Activated CD4-positive, alpha-beta T cell treated with anti-CD3 and anti-CD28 coated beads for 24 hours (primary cell): ENCODE measurements at regions not wholly inside any gene's neighbourhood (a gene's known extent, or its start where the extent isn't known, plus 50 kb on each side); places are given as distances from the start of the nearest gene placed in this dataset.
"Not testable (repeated sequence)": the region's sequence is repeated elsewhere in the genome, so short reads cannot be mapped to it uniquely, and the experiment has no call there.

Source experiments
- DNase-seq, 2 donors: peaks; one replicate each; pipeline ENCODE4 v3.0.0-alpha.2; 2020; ENCODE audit warnings: low read depth in 2 of 2

DNA sequence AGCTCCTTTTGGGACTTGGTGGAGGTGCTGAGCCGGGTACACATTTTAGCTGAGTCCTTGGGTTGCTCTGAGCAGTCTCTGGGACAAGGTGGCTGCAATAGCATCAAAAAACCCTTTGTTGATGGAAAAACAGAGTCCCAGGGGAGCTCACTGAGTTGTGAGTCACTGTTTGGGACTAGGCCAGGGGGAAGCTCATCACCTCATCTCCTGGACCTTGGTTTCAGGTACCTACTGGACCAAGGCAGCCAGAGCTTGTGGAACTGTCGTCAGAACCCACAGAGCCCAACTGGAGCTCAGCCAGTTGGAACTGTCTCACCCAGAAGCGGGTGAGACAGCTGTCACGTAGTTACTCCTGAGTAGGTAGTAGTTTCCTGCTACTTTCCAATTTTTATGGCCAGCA is 146.7 kb downstream of the HLX start:
- no peak for DNase-seq

DNA sequence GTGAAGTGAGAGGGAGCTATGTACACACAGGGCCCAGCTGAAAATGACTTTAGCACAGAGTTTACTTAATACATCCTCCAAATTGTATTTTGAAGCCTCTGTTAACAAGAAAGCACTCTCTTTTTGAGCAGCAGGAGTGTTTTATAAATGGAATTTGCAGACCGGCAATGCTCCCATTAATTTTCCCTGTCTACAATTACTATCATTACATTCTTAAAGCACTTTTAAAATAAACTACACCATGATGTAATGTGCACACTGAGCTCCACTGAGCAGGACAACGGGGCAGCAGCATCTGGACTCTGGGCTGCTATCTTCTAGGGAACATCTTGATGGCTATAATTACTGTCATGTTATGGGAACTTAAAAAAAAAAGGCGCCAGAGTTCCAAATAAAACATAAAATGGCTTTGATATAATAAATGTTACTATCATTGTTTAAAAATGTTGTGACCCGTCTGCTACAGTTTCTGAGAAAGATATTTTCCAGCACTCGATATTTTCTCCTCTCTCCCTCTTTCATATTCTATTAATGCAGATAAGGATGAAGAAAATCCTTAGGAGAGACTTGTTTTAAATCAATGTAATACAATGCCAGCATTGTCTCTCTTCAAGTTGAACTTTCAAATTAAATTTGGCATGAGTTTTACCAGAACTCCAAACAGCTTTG is 150.9 kb downstream of the HLX start:
- no peak for DNase-seq

DNA sequence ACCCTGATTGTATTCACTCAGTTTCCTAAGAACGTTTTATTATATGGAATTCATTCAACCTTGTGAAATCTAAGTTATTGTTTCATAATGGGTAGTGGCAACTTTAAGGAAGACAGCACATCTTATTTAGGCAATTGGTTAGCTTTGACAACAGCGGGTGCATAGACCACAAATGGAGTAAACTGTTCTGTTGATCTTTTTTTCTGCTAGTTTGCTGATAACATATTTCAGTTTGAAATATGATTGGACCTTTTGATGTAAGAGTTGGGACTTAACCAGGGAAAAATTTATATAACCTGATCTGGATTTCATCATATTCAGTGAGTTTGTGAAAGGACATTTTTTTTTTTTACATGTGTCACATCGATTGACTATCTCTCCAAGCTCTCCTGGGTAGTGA is 151.7 kb downstream of the HLX start:
- DNase-seq: no peak

DNA sequence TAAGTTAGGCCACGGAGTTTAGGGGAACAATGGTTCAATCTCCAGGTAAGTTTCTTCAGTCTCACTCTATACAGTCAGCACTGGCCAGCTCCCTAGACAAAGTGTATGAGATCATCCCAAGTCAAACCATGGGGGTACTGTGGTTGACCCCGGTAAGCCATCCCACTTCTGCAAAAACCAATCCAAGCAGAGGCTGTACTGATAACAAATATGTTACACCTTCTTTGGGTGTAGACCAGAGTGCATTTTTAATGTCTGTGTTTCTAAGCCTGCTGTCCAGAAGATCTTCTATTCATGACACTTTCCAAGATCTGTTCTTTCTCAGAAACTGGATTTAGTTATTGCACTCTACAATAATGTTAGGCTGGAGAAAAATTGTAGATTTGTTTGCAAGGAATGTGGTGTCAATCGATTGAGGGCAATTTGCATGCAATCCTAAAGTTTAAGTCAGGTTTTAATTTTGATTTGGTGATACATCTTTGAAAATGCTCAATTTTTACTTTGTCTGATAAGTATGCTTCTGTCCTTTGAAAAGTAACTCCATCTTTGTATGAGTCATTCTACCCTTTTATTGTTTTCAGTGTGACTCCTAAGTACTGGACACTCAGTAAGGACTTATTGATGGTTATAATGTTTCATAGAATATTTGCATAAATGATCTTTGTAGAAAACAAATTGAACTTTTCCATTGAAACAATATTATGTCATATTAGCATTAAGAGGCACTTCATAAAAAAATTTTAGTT is 152.4 kb downstream of the HLX start:
- no peak for DNase-seq

DNA sequence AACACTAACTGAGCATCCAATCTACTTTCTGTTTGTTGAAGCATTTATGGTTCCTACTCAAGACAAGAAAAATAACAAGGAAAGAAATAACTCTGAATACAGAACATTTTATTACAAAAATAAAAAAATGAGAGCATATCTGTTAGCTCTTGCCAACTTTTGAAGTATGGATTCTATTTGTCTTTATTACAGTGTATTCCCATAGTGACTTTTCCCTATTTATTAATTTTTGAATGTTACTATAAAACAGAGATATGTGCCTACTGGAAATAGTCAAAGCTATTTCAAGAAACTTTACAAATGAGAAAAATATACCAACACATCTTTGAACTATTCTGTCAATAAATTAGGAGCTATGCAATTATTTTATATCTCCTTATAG is 153.0 kb downstream of the HLX start:
- no peak for DNase-seq

DNA sequence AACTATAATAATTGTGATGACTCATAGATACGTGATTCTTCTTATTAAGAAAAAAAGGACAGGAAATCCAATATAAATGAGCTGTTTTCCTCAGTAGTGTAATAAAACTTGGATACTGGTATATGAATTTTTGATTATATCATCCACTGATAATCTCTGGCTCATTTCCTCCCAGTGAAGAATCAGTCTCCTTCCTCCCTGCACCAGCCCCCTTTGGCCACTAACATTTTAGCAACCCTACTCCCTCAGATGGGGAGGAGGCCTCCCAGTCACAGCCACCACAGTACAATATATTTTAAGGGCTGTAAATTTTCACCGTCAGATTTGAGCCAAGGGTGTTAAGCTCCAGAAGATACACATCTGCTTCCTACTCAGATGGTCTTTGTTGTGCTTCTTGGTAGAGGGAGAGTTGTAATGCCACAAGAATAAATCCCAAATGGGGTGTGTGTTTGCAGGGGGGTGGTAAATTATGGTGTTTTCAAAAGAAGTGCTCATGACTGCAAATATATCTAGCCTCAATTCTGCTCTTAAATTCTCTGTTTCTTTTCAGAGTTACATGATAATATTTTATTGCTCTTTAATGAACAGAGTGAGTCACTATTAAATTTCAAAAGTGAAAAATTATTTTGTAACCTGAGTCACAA is 153.5 kb downstream of the HLX start:
- no peak for DNase-seq

DNA sequence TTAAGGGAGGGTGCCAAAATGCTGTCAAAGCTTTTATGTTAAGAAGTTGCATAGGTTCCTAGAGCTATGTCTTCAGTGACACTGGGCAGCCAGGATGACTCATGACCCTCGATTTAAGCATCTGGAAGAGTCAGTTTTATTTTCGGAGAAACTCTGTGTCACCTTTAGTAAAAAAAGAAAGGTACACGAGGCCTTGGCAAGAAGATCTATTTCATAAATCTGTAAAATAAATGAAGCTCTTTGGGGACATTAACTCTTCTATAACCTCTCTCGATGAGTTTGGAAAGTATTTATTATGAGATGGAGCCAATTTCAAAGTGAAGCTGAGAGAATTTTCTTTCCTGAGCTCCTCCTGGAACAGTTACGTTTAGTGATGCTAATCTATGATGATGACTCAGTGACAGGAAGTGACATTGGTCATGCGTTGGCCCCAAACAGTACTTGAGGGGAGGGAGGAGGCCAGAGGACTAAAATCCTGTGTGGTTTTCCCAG is 156.5 kb downstream of the HLX start:
- DNase-seq: no peak

DNA sequence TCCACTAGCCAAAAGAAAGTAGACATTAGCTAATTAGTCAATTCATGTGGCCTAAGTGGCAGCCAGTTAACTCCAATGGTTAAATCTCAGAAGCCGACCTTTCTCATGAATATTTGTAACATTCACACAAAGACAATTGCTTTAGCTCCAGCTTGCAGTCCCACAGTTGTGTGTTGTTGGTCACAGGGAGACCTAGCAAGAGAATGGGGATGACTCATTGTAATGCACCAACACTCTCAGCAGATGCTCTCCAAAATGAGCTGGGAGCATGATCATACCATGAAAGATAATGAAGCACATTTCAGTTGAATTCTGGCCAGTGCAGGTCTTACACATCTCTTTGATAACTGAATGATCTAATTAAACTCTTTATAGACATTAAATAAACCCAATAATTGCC is 160.4 kb downstream of the HLX start:
- no peak for DNase-seq

DNA sequence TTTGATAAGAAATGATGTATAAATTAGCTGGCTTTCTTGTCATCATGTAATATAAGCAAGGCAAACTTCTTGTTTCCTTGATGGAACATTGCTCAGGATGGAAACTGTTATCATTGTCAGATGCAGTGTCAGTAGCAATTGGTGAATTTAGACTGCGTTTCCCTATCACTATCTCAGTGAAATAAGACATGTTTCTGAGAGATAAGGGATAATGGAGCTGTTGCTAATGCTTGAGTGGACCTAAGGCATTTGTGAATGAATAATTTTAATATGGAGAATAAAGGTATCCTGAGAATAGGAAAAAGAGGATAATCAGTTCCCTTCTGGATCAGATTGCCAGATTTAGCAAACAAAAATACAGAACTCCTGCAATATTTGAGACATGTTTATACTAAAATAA is 160.9 kb downstream of the HLX start:
- DNase-seq: no peak

DNA sequence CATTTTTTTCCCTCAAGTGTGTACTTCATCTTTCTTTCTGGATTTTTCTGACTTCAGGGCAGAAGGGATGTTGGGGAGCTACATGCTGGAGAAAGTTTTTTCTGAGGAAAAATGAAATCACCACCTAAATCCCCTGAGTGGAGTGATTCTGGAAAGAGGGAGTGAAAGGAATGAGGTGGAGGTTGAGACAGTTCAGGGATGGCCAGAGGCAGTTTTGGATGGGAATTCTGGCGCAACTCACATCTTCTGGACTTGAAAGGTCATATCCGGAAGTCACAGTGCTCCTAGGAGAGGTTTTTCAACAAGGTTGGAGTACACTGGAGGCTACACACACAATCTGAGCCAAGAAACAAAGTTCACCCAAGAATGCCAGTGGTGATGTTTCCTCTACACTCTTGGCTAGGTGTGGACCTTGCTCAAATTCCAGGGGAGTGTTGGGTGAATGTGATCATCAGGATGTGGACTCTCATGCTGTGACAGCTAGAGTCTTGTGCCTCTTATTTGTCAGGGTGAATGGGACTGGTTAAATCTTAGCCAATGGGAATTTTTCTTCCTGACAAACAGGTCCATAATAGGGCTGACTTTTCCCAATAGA is 161.5 kb downstream of the HLX start:
- DNase-seq: no peak

DNA sequence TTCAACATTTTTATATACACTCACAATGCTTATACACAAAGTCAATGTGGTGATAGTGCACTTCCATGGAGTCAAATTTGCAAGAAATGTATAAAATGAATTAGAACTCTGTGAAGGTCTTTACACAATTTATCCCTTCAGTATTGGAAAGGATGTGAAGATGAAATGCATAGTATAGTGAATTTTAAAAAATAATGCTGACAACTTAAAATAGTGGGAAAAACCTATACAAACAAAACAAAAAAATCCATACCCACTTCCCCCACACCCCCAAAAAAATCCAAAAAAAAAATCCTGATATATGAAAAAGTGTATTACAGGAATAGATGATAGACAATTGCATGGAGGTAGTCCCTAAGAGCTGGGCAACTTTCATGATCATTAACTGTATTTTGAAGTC is 165.3 kb downstream of the HLX start:
- DNase-seq: no peak

DNA sequence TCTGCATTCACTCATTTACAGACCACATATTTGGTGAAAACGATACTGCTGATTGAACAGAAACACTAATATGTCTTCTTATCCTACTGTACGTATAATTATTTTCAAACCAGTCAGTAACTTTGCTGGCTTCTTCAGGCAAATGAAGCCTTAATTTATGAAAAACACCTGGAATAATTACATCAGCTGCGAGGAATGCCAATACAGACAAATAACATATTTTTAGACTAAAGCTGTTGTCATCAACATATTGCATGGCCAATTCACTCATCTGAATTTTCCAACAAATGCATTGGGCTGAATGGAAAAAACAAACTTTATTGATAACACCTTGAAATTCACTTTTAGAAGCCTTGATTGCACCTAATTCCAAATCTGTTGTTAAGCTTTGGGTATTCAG is 165.9 kb downstream of the HLX start:
- no peak for DNase-seq

DNA sequence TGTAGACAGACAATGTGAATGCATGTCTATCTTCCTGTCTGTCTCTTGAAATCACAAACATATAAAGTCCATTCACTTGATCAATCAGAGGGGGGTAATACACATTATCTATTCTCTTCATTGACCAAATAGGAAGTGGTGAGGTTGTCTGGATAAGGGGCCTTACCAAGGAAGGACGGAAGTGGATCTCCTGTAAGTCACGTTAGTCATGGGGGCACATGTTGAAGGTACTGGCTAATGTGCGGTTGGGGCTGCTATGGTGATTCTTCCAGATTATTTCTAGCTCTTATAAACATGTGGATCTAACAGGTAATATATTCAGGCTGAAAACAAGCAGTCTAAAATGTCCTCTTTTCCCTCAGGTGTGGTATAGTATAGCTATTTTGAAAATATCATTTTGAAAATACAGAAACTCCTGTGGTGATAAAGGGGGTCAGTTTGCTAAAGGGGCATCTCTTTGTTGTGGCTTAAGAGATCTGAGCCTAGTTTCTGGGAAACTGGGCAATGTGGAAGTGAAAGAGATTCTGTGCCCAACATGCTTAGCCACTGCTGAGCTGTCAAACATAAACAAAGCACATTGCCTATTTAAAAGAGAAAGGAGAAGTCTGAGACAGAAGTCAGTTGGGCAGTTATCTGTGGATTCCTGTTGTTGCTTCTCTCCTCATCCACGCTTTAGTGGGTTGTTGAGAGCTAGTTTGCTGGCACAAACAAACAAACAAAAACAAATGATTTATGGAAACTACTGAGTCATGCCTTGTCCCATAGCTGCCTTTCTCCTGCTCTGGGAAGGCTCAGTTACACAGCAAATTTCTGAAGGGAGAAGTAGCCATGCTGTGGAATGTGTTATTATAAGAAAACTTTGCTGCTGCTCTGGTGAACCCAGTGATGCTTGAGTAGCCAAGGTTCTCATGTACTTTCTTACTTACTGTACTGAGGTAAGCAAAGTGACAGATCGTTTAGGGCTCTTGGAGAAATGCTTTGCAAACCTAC is 166.9 kb downstream of the HLX start:
- DNase-seq: no peak

DNA sequence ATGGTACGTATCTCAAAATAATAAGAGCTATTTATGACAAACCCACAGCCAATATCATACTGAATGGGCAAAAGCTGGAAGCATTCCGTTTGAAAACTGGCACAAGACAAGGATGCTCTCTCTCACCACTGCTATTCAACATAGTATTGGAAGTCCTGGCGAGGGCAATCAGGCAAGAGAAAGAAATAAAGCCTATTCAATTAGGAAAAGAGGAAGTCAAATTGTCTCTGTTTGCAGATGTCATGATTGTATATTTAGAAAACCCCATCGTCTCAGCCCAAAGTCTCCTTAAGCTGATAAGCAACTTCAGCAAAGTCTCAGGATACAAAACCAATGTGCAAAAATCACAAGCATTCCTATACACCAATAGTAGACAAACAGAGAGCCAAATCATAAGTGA is 172.1 kb downstream of the HLX start:
- not testable (repeated sequence) for DNase-seq

DNA sequence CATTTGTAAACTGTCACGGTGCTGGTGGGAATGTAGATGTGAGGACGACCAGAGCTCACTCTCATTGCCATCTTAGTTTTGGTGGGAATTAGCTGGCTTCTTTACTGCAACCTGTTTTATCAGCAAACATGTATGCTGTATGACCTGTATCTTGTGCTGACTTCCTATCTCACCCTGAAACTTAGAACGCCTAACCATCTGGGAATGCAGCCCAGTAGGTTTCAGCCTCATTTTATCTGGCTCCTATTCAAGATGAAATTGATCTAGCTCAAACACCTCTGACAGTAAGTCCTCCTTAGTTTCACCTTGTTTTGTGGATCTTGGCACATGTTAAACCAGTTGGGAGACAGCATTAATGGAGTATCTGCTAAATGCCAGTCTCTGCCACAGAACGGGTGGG is 174.6 kb downstream of the HLX start:
- DNase-seq: no peak

DNA sequence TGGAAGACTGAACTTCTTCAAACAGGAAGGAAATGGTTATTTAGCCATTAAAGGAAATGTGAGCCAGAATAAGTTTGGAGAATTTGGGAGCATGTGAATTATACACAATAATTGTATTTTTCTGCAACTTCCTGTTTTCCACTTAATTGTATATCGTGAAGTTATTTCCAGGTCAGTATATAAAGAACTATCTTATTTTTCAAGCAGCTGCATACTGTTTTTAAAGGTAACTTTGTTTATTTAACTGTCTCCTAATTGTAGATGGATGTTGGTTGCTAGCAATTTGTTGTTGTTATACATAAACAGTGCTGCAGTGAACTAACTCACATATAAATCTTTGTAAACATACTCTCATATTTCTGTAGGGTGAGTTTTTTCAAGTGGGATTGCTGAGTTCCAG is 180.3 kb downstream of the HLX start:
- DNase-seq: no peak

DNA sequence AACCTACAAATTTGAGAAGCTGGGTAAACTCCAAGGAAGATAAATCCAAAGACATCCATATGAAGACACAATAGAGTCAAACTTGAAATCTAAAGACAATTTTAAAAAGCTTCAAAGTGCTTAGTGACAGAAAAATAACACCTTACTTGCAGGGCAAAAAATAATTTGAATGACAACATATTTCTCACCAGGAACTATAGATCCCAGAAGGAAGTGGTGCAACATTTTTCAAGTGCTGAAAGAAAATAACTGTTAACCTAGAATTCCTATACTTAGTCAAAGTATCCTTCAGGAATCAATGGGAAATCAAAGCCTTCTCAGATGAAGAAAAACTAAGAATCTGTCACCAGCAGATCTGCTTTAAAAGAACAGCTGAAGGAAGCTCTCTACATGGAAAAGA is 184.4 kb downstream of the HLX start:
- DNase-seq: no peak

DNA sequence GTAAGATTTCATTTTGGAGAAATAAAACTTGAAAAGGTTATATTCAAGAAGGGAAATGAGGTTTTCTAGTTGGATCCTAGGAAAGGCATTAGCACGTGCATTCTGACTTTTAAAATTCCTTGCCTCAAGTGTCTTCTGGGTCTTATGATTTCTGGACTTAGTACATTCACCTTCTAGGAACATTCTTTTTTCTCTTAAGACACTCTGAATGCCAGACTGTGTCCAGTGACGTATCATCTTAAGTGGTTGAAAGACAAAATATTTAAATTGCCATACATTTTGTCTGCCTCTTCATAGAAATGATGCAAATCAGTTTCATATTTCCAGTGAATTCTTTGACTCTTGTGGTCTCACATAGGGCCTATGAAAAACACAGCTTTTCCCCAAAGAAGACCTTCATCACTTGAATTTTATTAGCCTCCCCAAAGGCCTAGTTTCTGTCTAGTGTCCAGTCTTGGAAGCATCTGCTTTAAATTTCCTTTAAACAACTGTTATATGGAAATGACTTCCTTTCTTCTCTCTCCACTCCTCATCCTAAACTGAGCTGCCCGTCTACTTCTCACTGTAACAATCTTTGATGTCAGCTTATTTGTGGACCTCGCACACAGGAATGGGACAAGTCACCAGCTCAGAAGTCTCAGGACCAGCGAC is 187.2 kb downstream of the HLX start:
- DNase-seq: no peak

DNA sequence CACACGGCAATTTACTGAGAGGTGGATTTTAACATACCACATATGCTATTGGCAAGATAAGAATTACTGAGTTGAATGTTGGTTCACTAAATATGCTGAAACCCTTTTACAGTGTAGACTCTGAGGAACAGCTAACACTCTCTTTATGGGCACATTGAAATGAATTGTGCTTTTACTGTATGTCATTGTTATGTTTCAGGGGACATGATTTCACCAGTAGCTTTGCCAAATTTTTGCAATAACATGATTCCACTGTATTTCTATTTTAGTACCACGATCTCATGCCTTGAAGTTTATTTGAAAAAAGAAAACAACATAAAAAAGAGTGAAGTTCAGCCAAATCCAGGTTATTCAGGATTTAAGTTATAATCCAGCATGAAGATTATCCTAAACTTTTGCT is 188.5 kb downstream of the HLX start:
- no peak for DNase-seq

DNA sequence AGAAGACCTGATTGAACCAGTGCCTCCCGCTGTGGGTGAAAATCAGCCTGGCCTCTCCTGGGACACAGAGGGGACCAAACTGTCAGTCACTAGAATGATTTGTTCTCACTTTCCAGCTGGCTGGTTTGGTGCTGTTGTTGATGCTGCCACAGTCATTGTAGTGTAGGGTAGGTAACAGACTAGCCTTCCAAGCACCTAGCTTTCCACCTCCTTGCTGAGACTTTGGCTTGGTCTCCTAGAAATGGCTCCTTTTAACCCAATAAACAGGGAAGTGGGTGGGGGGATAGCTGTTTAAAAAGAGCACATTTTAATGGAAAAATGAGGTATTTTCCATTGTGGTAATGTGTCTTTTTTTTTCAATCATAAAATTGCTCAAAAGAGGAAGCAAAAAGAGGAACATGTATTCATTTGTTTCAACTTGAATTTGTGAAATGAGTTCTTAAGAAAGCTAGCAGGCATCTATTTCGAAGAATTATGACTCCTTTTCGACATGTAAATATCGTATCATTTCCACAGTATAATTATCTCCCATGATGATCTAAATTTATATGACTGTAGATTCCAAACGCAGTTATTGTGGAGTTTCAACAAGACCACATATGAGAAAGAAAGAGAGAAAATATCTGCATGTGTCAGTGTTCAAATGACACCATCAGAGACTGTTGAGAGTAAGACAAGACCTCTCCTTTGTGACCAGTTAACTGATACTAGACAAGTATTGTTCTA is 190.1 kb downstream of the HLX start:
- DNase-seq: no peak
